Peyer's patch (tissue), 4 donors: ENCODE measurements at regions not wholly inside any gene's neighbourhood (a gene's known extent, or its start where the extent isn't known, plus 50 kb on each side); places are given as distances from the start of the nearest gene placed in this dataset.

Experiments used
- DNase-seq, 3 donors: peaks; one replicate each; pipeline ENCODE4 v3.0.0-alpha.2; 2017 to 2019
- H3K27ac ChIP-seq, 4 donors: fragments of 200-600 bp; sonication (generic); one replicate each; pipeline ENCODE4 v1.5.1; 2016 to 2019
- H3K27me3 ChIP-seq, 2 donors: fragments of 200-600 bp; sonication (generic); one replicate each; pipeline ENCODE4 v1.5.1; 2019
- H3K36me3 ChIP-seq, 3 donors: fragments of 200-600 bp; sonication (generic); one replicate each; pipeline ENCODE4 v1.5.1; 2016 to 2019
- H3K4me1 ChIP-seq, 4 donors: fragments of 200-600 bp; sonication (generic); one replicate each; pipeline ENCODE4 v1.5.1; 2016 to 2019
- H3K4me3 ChIP-seq, 4 donors: fragments of 200-600 bp; sonication (generic); 1 replicate in 3 of 4; 2 replicates in 1 of 4; pipeline ENCODE4 v1.5.1; 2016 to 2019; ENCODE audit warnings: mild to moderate bottlenecking in 1 of 4
- H3K9me3 ChIP-seq, 4 donors: fragments of 200-600 bp; sonication (generic); one replicate each; pipeline ENCODE4 v1.5.1; 2016 to 2019; ENCODE audit warnings: mild to moderate bottlenecking in 1 of 4
- POLR2A ChIP-seq, 2 donors: fragments of 450-650 bp; IDR thresholded peaks; one replicate each; pipeline ENCODE4 v1.5.1; 2017; ENCODE audit warnings: antibody characterized with exemption in 2 of 2, mild to moderate bottlenecking in 2 of 2, moderate library complexity in 2 of 2
- TF ChIP-seq, protein P1 (sequence below), 6 experiments: fragments of 450-650 bp in 4 of 6; fragments of 200-600 bp in 2 of 6; sonication (generic) in 1 of 6; IDR thresholded peaks; one replicate each; pipeline ENCODE4 v1.5.1; 2017 to 2019; ENCODE audit warnings: antibody characterized with exemption in 6 of 6, mild to moderate bottlenecking in 3 of 6, moderate library complexity in 1 of 6

DNA sequence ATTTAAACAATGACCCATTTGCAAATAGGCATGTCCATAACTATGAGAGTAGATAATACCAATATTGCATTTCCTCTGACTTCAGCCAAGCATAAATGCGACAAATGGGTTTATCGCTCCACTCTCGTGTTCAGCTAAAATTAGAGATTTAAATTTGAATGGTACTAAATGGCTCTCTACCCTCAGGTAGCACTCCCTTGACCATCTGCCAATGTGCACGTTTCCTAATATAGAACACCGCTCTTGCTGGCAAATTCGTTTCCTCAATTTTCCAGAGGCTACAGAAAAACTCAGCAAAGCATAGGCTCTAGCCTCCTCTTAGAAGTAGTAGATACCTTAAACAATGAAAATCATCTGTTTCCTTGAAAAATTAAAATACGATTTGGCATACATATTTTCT lies 251.6 kb downstream of the ADGRA3 start:
- no peak overlapping the region for H3K4me3 ChIP-seq
- DNase-seq, result no peak
- H3K27ac ChIP-seq, result no peak overlapping the region
- H3K36me3 ChIP-seq, result no peaks in the 10 kb centered on the region
- no peaks in the 10 kb centered on the region for H3K4me1 ChIP-seq
- no peaks in the 10 kb centered on the region for H3K27me3 ChIP-seq
- TF ChIP-seq, protein P1, sequence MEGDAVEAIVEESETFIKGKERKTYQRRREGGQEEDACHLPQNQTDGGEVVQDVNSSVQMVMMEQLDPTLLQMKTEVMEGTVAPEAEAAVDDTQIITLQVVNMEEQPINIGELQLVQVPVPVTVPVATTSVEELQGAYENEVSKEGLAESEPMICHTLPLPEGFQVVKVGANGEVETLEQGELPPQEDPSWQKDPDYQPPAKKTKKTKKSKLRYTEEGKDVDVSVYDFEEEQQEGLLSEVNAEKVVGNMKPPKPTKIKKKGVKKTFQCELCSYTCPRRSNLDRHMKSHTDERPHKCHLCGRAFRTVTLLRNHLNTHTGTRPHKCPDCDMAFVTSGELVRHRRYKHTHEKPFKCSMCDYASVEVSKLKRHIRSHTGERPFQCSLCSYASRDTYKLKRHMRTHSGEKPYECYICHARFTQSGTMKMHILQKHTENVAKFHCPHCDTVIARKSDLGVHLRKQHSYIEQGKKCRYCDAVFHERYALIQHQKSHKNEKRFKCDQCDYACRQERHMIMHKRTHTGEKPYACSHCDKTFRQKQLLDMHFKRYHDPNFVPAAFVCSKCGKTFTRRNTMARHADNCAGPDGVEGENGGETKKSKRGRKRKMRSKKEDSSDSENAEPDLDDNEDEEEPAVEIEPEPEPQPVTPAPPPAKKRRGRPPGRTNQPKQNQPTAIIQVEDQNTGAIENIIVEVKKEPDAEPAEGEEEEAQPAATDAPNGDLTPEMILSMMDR (IDR thresholded peaks at IDR 0.05), result no peak
- TF ChIP-seq POLR2A (IDR thresholded peaks at IDR 0.05), result no peak
- no peaks in the 10 kb centered on the region for H3K9me3 ChIP-seq

DNA sequence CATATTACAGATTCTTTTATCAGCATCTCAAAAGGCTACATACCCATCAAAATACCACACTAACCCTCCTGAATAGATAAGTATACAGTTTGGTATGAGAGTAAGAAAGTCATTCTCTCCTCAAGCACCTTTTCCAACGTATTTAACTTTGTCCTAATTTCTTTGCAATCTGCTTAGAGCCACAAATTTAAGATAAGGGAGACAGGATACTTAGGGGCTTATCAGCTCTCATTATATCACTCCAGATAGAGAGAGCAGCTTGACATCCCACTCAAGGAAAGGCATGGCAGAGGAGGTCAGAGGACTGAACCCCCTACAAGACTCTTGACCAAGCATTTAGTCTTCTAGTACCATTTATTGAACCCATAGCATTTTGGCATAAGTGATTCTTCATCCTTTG lies 262.4 kb downstream of the ADGRA3 start:
- H3K36me3 ChIP-seq, result no peaks in the 10 kb centered on the region
- DNase-seq, result no peak
- H3K27me3 ChIP-seq, result no peaks in the 10 kb centered on the region
- TF ChIP-seq POLR2A (IDR thresholded peaks at IDR 0.05), result no peak
- TF ChIP-seq, protein P1 (IDR thresholded peaks at IDR 0.05), result no peak
- no peaks in the 10 kb centered on the region for H3K4me1 ChIP-seq
- no peak overlapping the region for H3K4me3 ChIP-seq
- no peak overlapping the region for H3K27ac ChIP-seq
- no peaks in the 10 kb centered on the region for H3K9me3 ChIP-seq

DNA sequence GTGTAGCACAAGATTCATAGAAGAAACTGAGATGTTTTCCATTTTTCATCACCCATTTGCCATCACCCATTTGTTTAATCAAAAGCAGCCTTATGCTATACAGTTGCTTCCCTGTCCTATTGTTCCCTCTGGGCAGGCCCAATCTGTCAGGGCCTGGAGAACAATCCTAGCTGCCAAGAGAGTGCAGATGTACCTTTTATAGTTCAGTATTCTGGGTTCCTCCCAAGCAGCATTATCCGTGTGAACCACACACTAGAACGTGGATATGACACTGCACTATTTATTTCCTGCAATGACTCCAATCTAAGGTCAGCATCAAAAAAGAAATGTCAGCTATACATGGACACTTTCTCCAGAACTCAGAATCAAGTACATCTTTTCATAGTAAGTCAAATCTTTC lies 269.0 kb downstream of the ADGRA3 start:
- Histone ChIP-seq H3K27me3 (no peaks in the 10 kb centered on the region), H3K4me1 (no peaks in the 10 kb centered on the region), H3K4me3 (no peak overlapping the region), H3K9me3 (no peaks in the 10 kb centered on the region), H3K36me3 (no peaks in the 10 kb centered on the region), H3K27ac (no peak overlapping the region)
- no peak for TF ChIP-seq POLR2A (IDR thresholded peaks at IDR 0.05)
- TF ChIP-seq, protein P1 (IDR thresholded peaks at IDR 0.05), result no peak
- DNase-seq, result no peak

DNA sequence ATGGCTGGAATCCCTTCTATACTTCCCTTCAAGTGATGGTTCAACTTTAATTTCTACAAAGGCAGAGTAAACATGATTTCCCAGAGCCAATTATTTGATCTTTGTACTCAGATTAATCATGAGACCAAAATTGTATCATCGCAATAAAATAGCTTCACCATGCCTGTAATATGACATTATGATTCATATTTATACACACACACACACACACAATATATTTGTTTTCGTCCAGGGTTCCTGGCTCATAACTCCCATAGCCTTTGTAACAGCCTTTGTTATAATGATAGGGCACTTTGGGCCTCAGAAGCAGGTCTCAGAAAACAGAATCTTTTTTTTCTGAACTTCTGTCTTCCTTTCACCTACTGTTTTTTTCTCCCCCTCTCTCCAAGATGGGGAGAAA lies 270.6 kb downstream of the ADGRA3 start:
- H3K27ac ChIP-seq, result no peak overlapping the region
- no peak for DNase-seq
- no peak for TF ChIP-seq POLR2A (IDR thresholded peaks at IDR 0.05)
- TF ChIP-seq, protein P1 (IDR thresholded peaks at IDR 0.05), result no peak
- no peak overlapping the region for H3K4me3 ChIP-seq
- H3K27me3 ChIP-seq, result no peaks in the 10 kb centered on the region
- no peaks in the 10 kb centered on the region for H3K4me1 ChIP-seq
- H3K9me3 ChIP-seq, result no peaks in the 10 kb centered on the region
- H3K36me3 ChIP-seq, result no peaks in the 10 kb centered on the region

DNA sequence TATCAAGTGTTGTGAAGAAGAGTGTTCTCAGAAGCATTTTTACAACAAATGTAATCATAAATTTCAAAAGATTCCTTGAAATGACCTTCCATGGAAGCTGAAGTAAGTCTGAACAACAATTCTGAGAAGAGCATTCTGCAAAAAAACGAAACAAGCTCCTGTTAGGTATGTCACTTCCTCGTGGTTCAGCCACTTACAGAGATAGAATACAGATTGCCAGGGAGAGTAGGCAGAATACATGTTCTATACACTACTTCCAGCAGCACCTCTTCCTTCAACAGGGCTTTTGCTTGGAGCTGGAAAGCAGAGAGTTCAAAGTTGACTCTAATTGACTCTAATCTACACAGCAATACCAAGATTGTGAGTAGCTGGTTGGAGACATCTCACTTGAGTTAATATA lies 274.5 kb downstream of the ADGRA3 start:
- TF ChIP-seq, protein P1 (IDR thresholded peaks at IDR 0.05), result no peak

DNA sequence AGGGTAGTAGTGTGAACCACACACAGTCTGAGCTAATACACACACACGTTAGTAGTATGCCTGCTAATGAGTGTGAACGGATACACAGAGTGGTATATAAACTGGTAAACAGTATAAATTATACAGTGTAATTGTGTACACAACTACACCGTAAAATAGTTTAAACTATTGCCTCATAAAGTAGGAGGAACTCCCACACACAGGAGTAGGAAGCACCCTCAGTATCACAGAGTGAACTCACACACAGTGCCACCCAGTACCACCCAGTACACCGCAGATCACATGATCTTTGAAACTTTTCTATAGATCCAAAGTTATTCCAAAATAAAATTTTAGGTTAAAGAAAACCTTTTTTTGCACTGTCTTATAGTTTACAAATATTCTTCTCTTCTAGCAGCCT lies 275.1 kb downstream of the ADGRA3 start:
- no peak for TF ChIP-seq POLR2A (IDR thresholded peaks at IDR 0.05)
- TF ChIP-seq, protein P1 (IDR thresholded peaks at IDR 0.05), result no peak
- Histone ChIP-seq H3K4me3 (no peak overlapping the region), H3K27ac (no peak overlapping the region), H3K27me3 (no peaks in the 10 kb centered on the region), H3K9me3 (no peaks in the 10 kb centered on the region), H3K36me3 (no peaks in the 10 kb centered on the region), H3K4me1 (no peaks in the 10 kb centered on the region)
- DNase-seq, result no peak

More for the DNA sequence above, 274.5 kb downstream of the ADGRA3 start:
- H3K4me3 ChIP-seq, result no peak overlapping the region
- no peaks in the 10 kb centered on the region for H3K36me3 ChIP-seq
- no peaks in the 10 kb centered on the region for H3K27me3 ChIP-seq
- no peak overlapping the region for H3K27ac ChIP-seq
- H3K9me3 ChIP-seq, result no peaks in the 10 kb centered on the region
- DNase-seq, result no peak
- H3K4me1 ChIP-seq, result no peaks in the 10 kb centered on the region
